ENCODE measurements at regions not wholly inside any gene's neighbourhood (a gene's known extent, or its start where the extent isn't known, plus 50 kb on each side); places are given as distances from the start of the nearest gene placed in this dataset.
A peak's percentile ranks its signal among the peaks of the same experiment; 100 is the strongest.

- Mint-ChIP-seq H3K36me3 (ENCODE audit: low read depth) (peaks cover 5% of the 10 kb centered on the region), H3K9me3 (no peaks in the 10 kb centered on the region), H3K4me1 (peaks cover 48% of the 10 kb centered on the region), H3K4me3 (no peak overlapping the region), H3K27me3 (ENCODE audit: low read depth, poor library complexity) (peaks cover 9% of the 10 kb centered on the region), H3K27ac (peak overlapping the region; percentile 0)
- TF ChIP-seq CTCF (IDR thresholded peaks at IDR 0.05): no peak
- DNase-seq: no peak
Measured at GRCh38 chr1:185486346-185486745, 169.3 kb upstream of the IVNS1ABP start.

- peaks cover 58% of the 10 kb centered on the region for H3K4me1 Mint-ChIP-seq
- H3K9me3 Mint-ChIP-seq: no peaks in the 10 kb centered on the region
- peaks cover 5% of the 10 kb centered on the region for H3K36me3 Mint-ChIP-seq (ENCODE audit: low read depth)
- peaks cover 9% of the 10 kb centered on the region for H3K27me3 Mint-ChIP-seq (ENCODE audit: low read depth, poor library complexity)
- no peak for TF ChIP-seq CTCF (IDR thresholded peaks at IDR 0.05)
- no peak for DNase-seq
- no peak overlapping the region for H3K4me3 Mint-ChIP-seq
- H3K27ac Mint-ChIP-seq: peak overlapping the region; percentile 98
Measured at GRCh38 chr1:185483664-185484450, 166.8 kb upstream of the IVNS1ABP start.

- Mint-ChIP-seq H3K27ac (peak overlapping the region; percentile 98), H3K4me3 (no peak overlapping the region), H3K36me3 (ENCODE audit: low read depth) (peaks cover 5% of the 10 kb centered on the region), H3K4me1 (peaks cover 52% of the 10 kb centered on the region), H3K27me3 (ENCODE audit: low read depth, poor library complexity) (peaks cover 9% of the 10 kb centered on the region), H3K9me3 (no peaks in the 10 kb centered on the region)
- no peak for DNase-seq
- TF ChIP-seq CTCF (IDR thresholded peaks at IDR 0.05): no peak
Measured at GRCh38 chr1:185483217-185483616, 166.2 kb upstream of the IVNS1ABP start.

GRCh38 chr1:185480545-185480944, 163.5 kb upstream of the IVNS1ABP start:
- Mint-ChIP-seq H3K4me1 (peaks cover 33% of the 10 kb centered on the region), H3K36me3 (ENCODE audit: low read depth) (peaks cover 5% of the 10 kb centered on the region), H3K4me3 (no peak overlapping the region), H3K27me3 (ENCODE audit: low read depth, poor library complexity) (peaks cover 10% of the 10 kb centered on the region), H3K27ac (no peak overlapping the region), H3K9me3 (no peaks in the 10 kb centered on the region)
- no peak for DNase-seq
- no peak for TF ChIP-seq CTCF (IDR thresholded peaks at IDR 0.05)

GRCh38 chr1:185479796-185480195, 162.8 kb upstream of the IVNS1ABP start:
- H3K27ac Mint-ChIP-seq: peak overlapping the region; percentile 86
- no peaks in the 10 kb centered on the region for H3K9me3 Mint-ChIP-seq
- peaks cover 5% of the 10 kb centered on the region for H3K36me3 Mint-ChIP-seq (ENCODE audit: low read depth)
- H3K27me3 Mint-ChIP-seq (ENCODE audit: low read depth, poor library complexity): peaks cover 10% of the 10 kb centered on the region
- no peak for TF ChIP-seq CTCF (IDR thresholded peaks at IDR 0.05)
- H3K4me3 Mint-ChIP-seq: no peak overlapping the region
- no peak for DNase-seq
- peaks cover 33% of the 10 kb centered on the region for H3K4me1 Mint-ChIP-seq

GRCh38 chr1:185478877-185479276, 161.8 kb upstream of the IVNS1ABP start:
- TF ChIP-seq CTCF (IDR thresholded peaks at IDR 0.05): no peak
- Mint-ChIP-seq H3K4me1 (peaks cover 25% of the 10 kb centered on the region), H3K4me3 (no peak overlapping the region), H3K27ac (no peak overlapping the region), H3K27me3 (ENCODE audit: low read depth, poor library complexity) (peaks cover 13% of the 10 kb centered on the region), H3K9me3 (no peaks in the 10 kb centered on the region), H3K36me3 (ENCODE audit: low read depth) (peaks cover 5% of the 10 kb centered on the region)
- DNase-seq: no peak
